ENCODE measurements at regions not wholly inside any gene's neighbourhood (a gene's known extent, or its start where the extent isn't known, plus 50 kb on each side); places are given as distances from the start of the nearest gene placed in this dataset.

DNA sequence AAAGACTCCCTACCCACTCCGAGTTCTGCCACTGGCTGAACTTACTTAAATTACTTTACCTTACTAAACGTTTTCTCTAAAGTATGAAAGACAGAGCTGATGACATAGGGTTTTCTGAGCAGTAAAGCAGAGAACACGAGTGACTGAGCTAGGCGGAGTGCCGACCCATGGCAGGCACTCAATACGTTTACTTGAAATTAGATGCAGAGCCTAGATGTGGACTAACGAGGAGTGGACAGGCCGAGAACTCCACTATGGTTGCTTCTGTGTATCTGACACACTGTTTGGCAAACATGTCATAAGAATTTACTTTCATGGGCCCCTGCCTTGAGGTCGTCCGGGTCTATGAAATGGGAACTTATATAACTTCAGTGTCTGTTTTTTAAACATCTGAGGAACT lies 471.0 kb downstream of the STK39 start:
- H3K27ac ChIP-seq (ENCODE audit: low read depth in 1 of 2, low read length in 1 of 2): no peak overlapping the region
- no peak overlapping the region for H3K9ac ChIP-seq (ENCODE audit: insufficient read depth in 1 of 2, low read length in 2 of 2)
- TF ChIP-seq, protein P1, sequence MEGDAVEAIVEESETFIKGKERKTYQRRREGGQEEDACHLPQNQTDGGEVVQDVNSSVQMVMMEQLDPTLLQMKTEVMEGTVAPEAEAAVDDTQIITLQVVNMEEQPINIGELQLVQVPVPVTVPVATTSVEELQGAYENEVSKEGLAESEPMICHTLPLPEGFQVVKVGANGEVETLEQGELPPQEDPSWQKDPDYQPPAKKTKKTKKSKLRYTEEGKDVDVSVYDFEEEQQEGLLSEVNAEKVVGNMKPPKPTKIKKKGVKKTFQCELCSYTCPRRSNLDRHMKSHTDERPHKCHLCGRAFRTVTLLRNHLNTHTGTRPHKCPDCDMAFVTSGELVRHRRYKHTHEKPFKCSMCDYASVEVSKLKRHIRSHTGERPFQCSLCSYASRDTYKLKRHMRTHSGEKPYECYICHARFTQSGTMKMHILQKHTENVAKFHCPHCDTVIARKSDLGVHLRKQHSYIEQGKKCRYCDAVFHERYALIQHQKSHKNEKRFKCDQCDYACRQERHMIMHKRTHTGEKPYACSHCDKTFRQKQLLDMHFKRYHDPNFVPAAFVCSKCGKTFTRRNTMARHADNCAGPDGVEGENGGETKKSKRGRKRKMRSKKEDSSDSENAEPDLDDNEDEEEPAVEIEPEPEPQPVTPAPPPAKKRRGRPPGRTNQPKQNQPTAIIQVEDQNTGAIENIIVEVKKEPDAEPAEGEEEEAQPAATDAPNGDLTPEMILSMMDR (IDR thresholded peaks at IDR 0.05; ENCODE audit: control extremely low read depth, extremely low read depth): no peak
- H3K4me1 ChIP-seq (ENCODE audit: control insufficient read depth in 5 of 5, insufficient read depth in 5 of 5, low read length in 5 of 5): no peaks in the 10 kb centered on the region
- no peak overlapping the region for H3K4me3 ChIP-seq
- H3K9me3 ChIP-seq (ENCODE audit: control insufficient read depth in 4 of 4, insufficient read depth in 3 of 4, low read length in 3 of 4): no peaks in the 10 kb centered on the region
- DNase-seq (peak in 1 of 3 donors; percentile 8), ATAC-seq (ENCODE audit: insufficient read depth, low FRiP score) (no peak)
- H3K36me3 ChIP-seq (ENCODE audit: control insufficient read depth in 4 of 4, insufficient read depth in 4 of 4, low read length in 4 of 4): no peaks in the 10 kb centered on the region
- H3K27me3 ChIP-seq (ENCODE audit: control insufficient read depth in 3 of 3, insufficient read depth in 3 of 3, low read length in 2 of 3): peaks cover 0 to 2% (median 0%) of the 10 kb centered on the region in 3 donors
- WGBS, 2 donors: 72 to 77% methylated on average over 10 of the region's 10 CpGs

DNA sequence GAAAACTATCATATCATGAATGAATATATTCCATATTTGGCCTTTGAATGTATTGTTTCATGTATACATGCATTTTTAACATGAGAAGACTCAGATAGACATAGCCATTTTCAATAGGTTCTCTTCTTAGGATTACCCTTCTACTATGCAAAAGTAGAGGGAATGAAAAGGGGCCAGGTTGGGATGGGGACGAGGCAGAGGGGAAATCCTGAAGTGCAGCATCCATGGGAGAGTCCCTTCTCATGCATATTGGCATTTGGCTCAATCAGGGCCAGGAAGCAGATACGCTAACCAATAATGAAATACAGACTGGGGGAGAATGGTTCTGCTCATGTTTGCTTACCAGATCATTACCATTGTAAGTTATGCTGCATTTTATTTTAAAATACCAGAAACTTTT lies 475.8 kb downstream of the STK39 start:
- Histone ChIP-seq H3K9me3 (ENCODE audit: control insufficient read depth in 4 of 4, insufficient read depth in 3 of 4, low read length in 3 of 4) (peaks cover 0 to 5% (median 0%) of the 10 kb centered on the region in 4 donors), H3K4me3 (no peak overlapping the region), H3K27ac (ENCODE audit: low read depth in 1 of 2, low read length in 1 of 2) (no peak overlapping the region), H3K27me3 (ENCODE audit: control insufficient read depth in 3 of 3, insufficient read depth in 3 of 3, low read length in 2 of 3) (no peaks in the 10 kb centered on the region), H3K36me3 (ENCODE audit: control insufficient read depth in 4 of 4, insufficient read depth in 4 of 4, low read length in 4 of 4) (no peaks in the 10 kb centered on the region), H3K9ac (ENCODE audit: insufficient read depth in 1 of 2, low read length in 2 of 2) (no peak overlapping the region), H3K4me1 (ENCODE audit: control insufficient read depth in 5 of 5, insufficient read depth in 5 of 5, low read length in 5 of 5) (no peaks in the 10 kb centered on the region)
- no peak for ATAC-seq (ENCODE audit: insufficient read depth, low FRiP score)
- DNase-seq: no peak
- WGBS, 2 donors: 78 to 90% methylated on average over 2 of the region's 2 CpGs
- TF ChIP-seq, protein P1 (IDR thresholded peaks at IDR 0.05; ENCODE audit: control extremely low read depth, extremely low read depth): no peak

DNA sequence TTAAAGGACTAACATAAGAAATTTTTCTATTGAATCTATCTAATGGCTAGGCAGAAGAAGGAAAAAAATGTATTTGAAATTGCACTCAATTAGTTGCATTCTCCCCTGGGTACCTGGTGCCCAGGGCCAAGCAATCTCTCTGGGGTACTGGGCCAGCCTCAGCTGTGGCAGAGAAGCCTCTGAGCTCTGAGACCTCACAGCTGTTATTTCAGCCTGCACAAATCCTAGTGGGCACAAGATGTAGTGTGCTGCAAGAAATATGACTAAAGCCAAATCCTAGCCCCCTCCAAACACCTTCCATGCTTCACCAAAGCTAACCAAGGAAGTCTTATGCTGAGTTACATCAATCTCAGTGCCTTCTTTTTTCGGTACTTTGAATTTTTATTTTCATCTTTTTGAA lies 478.4 kb downstream of the STK39 start:
- peaks cover 0 to 7% (median 0%) of the 10 kb centered on the region in 4 donors for H3K9me3 ChIP-seq (ENCODE audit: control insufficient read depth in 4 of 4, insufficient read depth in 3 of 4, low read length in 3 of 4)
- H3K27me3 ChIP-seq (ENCODE audit: control insufficient read depth in 3 of 3, insufficient read depth in 3 of 3, low read length in 2 of 3): no peaks in the 10 kb centered on the region
- no peak overlapping the region for H3K27ac ChIP-seq (ENCODE audit: low read depth in 1 of 2, low read length in 1 of 2)
- no peaks in the 10 kb centered on the region for H3K4me1 ChIP-seq (ENCODE audit: control insufficient read depth in 5 of 5, insufficient read depth in 5 of 5, low read length in 5 of 5)
- 95 to 98% methylated on average over 1 of the region's 1 CpG for whole genome bisulfite sequencing, 2 donors
- DNase-seq: no peak
- TF ChIP-seq, protein P1 (IDR thresholded peaks at IDR 0.05; ENCODE audit: control extremely low read depth, extremely low read depth): no peak
- H3K36me3 ChIP-seq (ENCODE audit: control insufficient read depth in 4 of 4, insufficient read depth in 4 of 4, low read length in 4 of 4): no peaks in the 10 kb centered on the region
- H3K9ac ChIP-seq (ENCODE audit: insufficient read depth in 1 of 2, low read length in 2 of 2): no peak overlapping the region
- H3K4me3 ChIP-seq: no peak overlapping the region
- no peak for ATAC-seq (ENCODE audit: insufficient read depth, low FRiP score)

DNA sequence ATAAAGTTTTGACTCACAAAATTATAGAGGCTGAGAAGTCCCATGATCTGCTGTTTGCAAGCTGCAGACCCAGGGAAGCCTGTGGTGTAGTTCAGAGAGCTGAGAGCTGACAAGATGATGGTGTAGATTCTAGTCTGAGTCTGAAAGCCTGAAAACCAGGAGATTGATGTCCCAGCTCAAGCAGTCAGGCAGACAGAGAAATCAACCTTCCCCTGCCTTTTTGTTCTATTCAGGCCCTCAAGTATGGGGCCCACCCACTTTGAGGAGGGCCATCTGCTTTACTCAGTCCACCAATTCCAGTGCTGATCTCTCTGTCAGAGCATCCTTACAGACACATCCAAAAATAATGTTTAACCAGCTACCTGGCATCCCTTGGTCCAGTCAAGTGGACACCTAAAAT lies 479.6 kb downstream of the STK39 start:
- DNase-seq (no peak), ATAC-seq (ENCODE audit: insufficient read depth, low FRiP score) (no peak)
- H3K27me3 ChIP-seq (ENCODE audit: control insufficient read depth in 3 of 3, insufficient read depth in 3 of 3, low read length in 2 of 3): no peaks in the 10 kb centered on the region
- H3K9me3 ChIP-seq (ENCODE audit: control insufficient read depth in 4 of 4, insufficient read depth in 3 of 4, low read length in 3 of 4): peaks cover 0 to 7% (median 0%) of the 10 kb centered on the region in 4 donors
- H3K36me3 ChIP-seq (ENCODE audit: control insufficient read depth in 4 of 4, insufficient read depth in 4 of 4, low read length in 4 of 4): no peaks in the 10 kb centered on the region
- no peak overlapping the region for H3K9ac ChIP-seq (ENCODE audit: insufficient read depth in 1 of 2, low read length in 2 of 2)
- H3K4me1 ChIP-seq (ENCODE audit: control insufficient read depth in 5 of 5, insufficient read depth in 5 of 5, low read length in 5 of 5): no peaks in the 10 kb centered on the region
- TF ChIP-seq, protein P1 (IDR thresholded peaks at IDR 0.05; ENCODE audit: control extremely low read depth, extremely low read depth): no peak
- no peak overlapping the region for H3K27ac ChIP-seq (ENCODE audit: low read depth in 1 of 2, low read length in 1 of 2)
- no peak overlapping the region for H3K4me3 ChIP-seq
